ENCODE measurements at regions not wholly inside any gene's neighbourhood (a gene's known extent, or its start where the extent isn't known, plus 50 kb on each side); places are given as distances from the start of the nearest gene placed in this dataset.

DNA sequence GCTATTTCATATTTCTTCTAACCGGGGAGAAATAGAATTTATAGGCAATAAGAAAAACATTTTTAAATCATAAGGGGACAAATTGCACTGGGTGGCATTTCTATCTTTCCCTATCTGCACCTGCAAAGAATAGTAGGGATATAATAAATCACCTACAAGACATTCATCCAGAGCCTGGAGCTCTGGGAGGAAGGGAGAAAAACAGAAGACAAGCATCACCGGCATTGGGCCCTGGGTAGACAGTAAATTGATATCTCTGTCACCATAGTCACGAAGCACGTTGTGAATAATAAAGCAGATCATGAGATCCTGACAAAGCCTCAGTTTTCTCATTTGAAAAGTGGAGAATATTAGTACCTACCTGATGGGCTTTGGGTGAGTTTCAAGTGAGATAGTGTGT is 685.6 kb downstream of the XPNPEP1 start:
- TF ChIP-seq, protein P1, sequence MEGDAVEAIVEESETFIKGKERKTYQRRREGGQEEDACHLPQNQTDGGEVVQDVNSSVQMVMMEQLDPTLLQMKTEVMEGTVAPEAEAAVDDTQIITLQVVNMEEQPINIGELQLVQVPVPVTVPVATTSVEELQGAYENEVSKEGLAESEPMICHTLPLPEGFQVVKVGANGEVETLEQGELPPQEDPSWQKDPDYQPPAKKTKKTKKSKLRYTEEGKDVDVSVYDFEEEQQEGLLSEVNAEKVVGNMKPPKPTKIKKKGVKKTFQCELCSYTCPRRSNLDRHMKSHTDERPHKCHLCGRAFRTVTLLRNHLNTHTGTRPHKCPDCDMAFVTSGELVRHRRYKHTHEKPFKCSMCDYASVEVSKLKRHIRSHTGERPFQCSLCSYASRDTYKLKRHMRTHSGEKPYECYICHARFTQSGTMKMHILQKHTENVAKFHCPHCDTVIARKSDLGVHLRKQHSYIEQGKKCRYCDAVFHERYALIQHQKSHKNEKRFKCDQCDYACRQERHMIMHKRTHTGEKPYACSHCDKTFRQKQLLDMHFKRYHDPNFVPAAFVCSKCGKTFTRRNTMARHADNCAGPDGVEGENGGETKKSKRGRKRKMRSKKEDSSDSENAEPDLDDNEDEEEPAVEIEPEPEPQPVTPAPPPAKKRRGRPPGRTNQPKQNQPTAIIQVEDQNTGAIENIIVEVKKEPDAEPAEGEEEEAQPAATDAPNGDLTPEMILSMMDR (IDR thresholded peaks at IDR 0.05): no peak
- no peak for TF ChIP-seq POLR2A (IDR thresholded peaks at IDR 0.05)

Data from testis (tissue), 2 donors.